H1 (cell line): ENCODE measurements at regions not wholly inside any gene's neighbourhood (a gene's known extent, or its start where the extent isn't known, plus 50 kb on each side); places are given as distances from the start of the nearest gene placed in this dataset.

ENCODE experiments used
- CTCF ChIA-PET: fragments of 300-600 bp; sonication (Branson Sonifier 250); formaldehyde crosslinking; loops from one replicate; lab custom pipeline; 2021; ENCODE audit not compliant: partially characterized antibody; lab: Charles Lee
- POLR2A ChIA-PET: fragments of 300-600 bp; sonication (Branson Sonifier 250); formaldehyde crosslinking; loops from one replicate; lab custom pipeline; 2021; ENCODE audit warnings: inconsistent platforms; ENCODE audit not compliant: partially characterized antibody; lab: Charles Lee
- DNase-seq, 2 experiments: peaks; one replicate each; pipeline versions ENCODE4 v3.0.0 to v3.0.0-alpha.2; 2010 to 2022; ENCODE audit warnings: low spot score in 2 of 2, low read depth in 1 of 2, mixed read lengths in 1 of 2
- FAIRE-seq: peaks from 2 replicates; lab custom pipeline; 2011; peaks lifted over from hg19 to GRCh38; lab: Jason Lieb, UNC
- H2AFZ ChIP-seq: 2 replicates; pipeline ENCODE4 v1.8.1; 2012; ENCODE audit warnings: low read length, inconsistent platforms
- H2AK5ac ChIP-seq: 2 replicates; pipeline ENCODE4 v1.6.1; 2013; ENCODE audit warnings: low read depth, low read length
- H2BK120ac ChIP-seq: replicated peaks from 2 replicates; pipeline ENCODE3; 2013; ENCODE audit warnings: low read depth, low read length, inconsistent platforms
- H2BK12ac ChIP-seq: 2 replicates; pipeline ENCODE4 v1.6.1; 2013; ENCODE audit warnings: low read depth, low read length
- H2BK15ac ChIP-seq: 2 replicates; pipeline ENCODE4 v1.6.1; 2013; ENCODE audit warnings: low read length
- H2BK20ac ChIP-seq: 2 replicates; pipeline ENCODE4 v1.6.1; 2013; ENCODE audit warnings: low read length
- H2BK5ac ChIP-seq: 2 replicates; pipeline ENCODE4 v1.6.1; 2013; ENCODE audit warnings: low read depth, low read length
- H3K14ac ChIP-seq: 2 replicates; pipeline ENCODE4 v1.6.1; 2013; ENCODE audit warnings: inconsistent platforms; ENCODE audit not compliant: insufficient read length
- H3K18ac ChIP-seq: 2 replicates; pipeline ENCODE4 v1.6.1; 2013; ENCODE audit warnings: low read length; ENCODE audit errors: extremely low read depth
- H3K23ac ChIP-seq: 2 replicates; pipeline ENCODE4 v1.6.1; 2013; ENCODE audit warnings: inconsistent platforms; ENCODE audit not compliant: insufficient read length
- H3K23me2 ChIP-seq: 2 replicates; pipeline ENCODE4 v1.6.1; 2013; ENCODE audit warnings: low read depth, low read length
- H3K27ac ChIP-seq: 2 replicates; pipeline ENCODE4 v1.6.1; 2011; ENCODE audit warnings: low read depth, low read length, inconsistent platforms
- H3K27me3 ChIP-seq, 4 experiments: replicated peaks in 1 of 4; 1 replicate in 1 of 4; 2 replicates in 3 of 4; pipeline versions ENCODE4 v1.6.1 to v1.8.1; 2011 to 2013; ENCODE audit warnings: low read length in 3 of 4, mild to moderate bottlenecking in 3 of 4, inconsistent platforms in 2 of 4, mixed read lengths in 2 of 4, moderate library complexity in 1 of 4; ENCODE audit not compliant: control insufficient read depth in 3 of 4, insufficient read depth in 3 of 4; ENCODE audit errors: extremely low read depth in 1 of 4
- H3K36me3 ChIP-seq, 4 experiments: 2 replicates each; pipeline versions ENCODE4 v1.6.1 to v1.8.1; 2011 to 2013; ENCODE audit warnings: mild to moderate bottlenecking in 4 of 4, low read length in 3 of 4, moderate library complexity in 2 of 4, control low read depth in 1 of 4, inconsistent platforms in 1 of 4; ENCODE audit not compliant: insufficient read depth in 4 of 4, control insufficient read depth in 2 of 4
- H3K4ac ChIP-seq: replicated peaks from 2 replicates; pipeline ENCODE3; 2013; ENCODE audit warnings: low read length, low read depth, mixed read lengths, inconsistent platforms; ENCODE audit not compliant: insufficient read length
- H3K4me1 ChIP-seq, 4 experiments: replicated peaks in 1 of 4; 1 replicate in 1 of 4; 2 replicates in 3 of 4; pipeline versions ENCODE4 v1.6.1 to v1.8.1; 2011 to 2013; ENCODE audit warnings: low read length in 3 of 4, inconsistent platforms in 2 of 4, mixed read lengths in 1 of 4; ENCODE audit not compliant: insufficient read depth in 4 of 4, control insufficient read depth in 3 of 4
- H3K4me2 ChIP-seq, 2 experiments: 2 replicates each; pipeline versions ENCODE4 v1.6.1 to v1.8.1; 2011 to 2013; ENCODE audit warnings: low read depth in 2 of 2, low read length in 2 of 2, control low read depth in 1 of 2, inconsistent platforms in 1 of 2, mild to moderate bottlenecking in 1 of 2; ENCODE audit not compliant: insufficient read depth in 1 of 2
- H3K4me3 ChIP-seq, 4 experiments: fragments of 200-600, 300-600 bp in 1 of 4; sonication (generic), shearing (Covaris generic), sonication (Bioruptor Twin) in 1 of 4; 2 replicates each; pipeline versions ENCODE4 v1.5.1 to v1.8.1; 2011 to 2016; ENCODE audit warnings: low read length in 4 of 4, low read depth in 3 of 4, control low read depth in 2 of 4, inconsistent platforms in 2 of 4, mild to moderate bottlenecking in 2 of 4, mixed read lengths in 1 of 4, moderate library complexity in 1 of 4; ENCODE audit not compliant: insufficient read depth in 2 of 4; ENCODE audit errors: extremely low read depth in 1 of 4
- H3K56ac ChIP-seq: replicated peaks from 2 replicates; pipeline ENCODE3; 2013; ENCODE audit warnings: low read depth, mild to moderate bottlenecking, mixed read lengths, low read length, inconsistent platforms; ENCODE audit not compliant: insufficient read length
- H3K79me1 ChIP-seq: 2 replicates; pipeline ENCODE4 v1.6.1; 2013; ENCODE audit warnings: low read depth, low read length, control low read depth
- H3K79me2 ChIP-seq, 2 experiments: 2 replicates each; pipeline versions ENCODE4 v1.6.1 to v1.8.1; 2012 to 2013; ENCODE audit warnings: low read length in 2 of 2, mild to moderate bottlenecking in 2 of 2, inconsistent platforms in 1 of 2; ENCODE audit not compliant: insufficient read depth in 2 of 2, control insufficient read depth in 1 of 2
- H3K9ac ChIP-seq, 4 experiments: replicated peaks in 1 of 4; 1 replicate in 1 of 4; 2 replicates in 3 of 4; pipeline versions ENCODE4 v1.6.1 to v1.8.1; 2011 to 2013; ENCODE audit warnings: low read depth in 3 of 4, low read length in 3 of 4, control low read depth in 2 of 4, mild to moderate bottlenecking in 2 of 4, moderate library complexity in 2 of 4, inconsistent platforms in 1 of 4; ENCODE audit errors: extremely low read depth in 1 of 4
- H3K9me3 ChIP-seq, 2 experiments: 2 replicates each; pipeline versions ENCODE4 v1.6.1 to v1.8.1; 2012 to 2013; ENCODE audit warnings: mild to moderate bottlenecking in 2 of 2, moderate library complexity in 2 of 2, control low read depth in 1 of 2, inconsistent platforms in 1 of 2, low read depth in 1 of 2, low read length in 1 of 2, mixed read lengths in 1 of 2; ENCODE audit not compliant: insufficient read depth in 2 of 2
- H4K20me1 ChIP-seq, 2 experiments: replicated peaks in 1 of 2; 2 replicates each; pipeline versions ENCODE3 to v1.8.1; 2011 to 2013; ENCODE audit warnings: inconsistent platforms in 2 of 2, low read length in 2 of 2, mild to moderate bottlenecking in 1 of 2; ENCODE audit not compliant: insufficient read depth in 2 of 2, control insufficient read depth in 1 of 2
- H4K5ac ChIP-seq: 2 replicates; pipeline ENCODE4 v1.6.1; 2013; ENCODE audit warnings: low read length, low read depth, mixed read lengths, inconsistent platforms; ENCODE audit not compliant: insufficient read length
- H4K8ac ChIP-seq: 2 replicates; pipeline ENCODE4 v1.8.0; 2013; ENCODE audit warnings: mild to moderate bottlenecking, moderate library complexity, low read length, inconsistent platforms; ENCODE audit not compliant: insufficient read depth; ENCODE audit errors: extremely low read depth
- H4K91ac ChIP-seq: replicated peaks from 2 replicates; pipeline ENCODE3; 2013; ENCODE audit warnings: low read length, mixed read lengths, inconsistent platforms; ENCODE audit not compliant: insufficient read length
- ASH2L ChIP-seq: fragments of 200-600, 300-600 bp; sonication (generic); IDR thresholded peaks from one replicate; pipeline ENCODE4 v1.7.1; 2017; ENCODE audit warnings: low read length
- BACH1 ChIP-seq: IDR thresholded peaks from 2 replicates; pipeline ENCODE4 v1.6.1; 2012; ENCODE audit warnings: low read length, improper control_type of control experiment
- CEBPB ChIP-seq: IDR thresholded peaks from 2 replicates; pipeline ENCODE4 v1.6.1; 2012; ENCODE audit warnings: low read depth, low read length
- CTBP2 ChIP-seq: IDR thresholded peaks from 2 replicates; pipeline ENCODE4 v1.7.0; 2011; ENCODE audit warnings: borderline replicate concordance, mild to moderate bottlenecking, moderate library complexity, mixed read lengths, low read length; ENCODE audit not compliant: insufficient read depth, insufficient read length
- EP300 ChIP-seq, 2 experiments: IDR thresholded peaks; 1 replicate in 1 of 2; 2 replicates in 1 of 2; pipeline ENCODE4 v1.6.1; 2011 to 2012; ENCODE audit warnings: low read depth in 2 of 2, low read length in 2 of 2, mild to moderate bottlenecking in 2 of 2, borderline replicate concordance in 1 of 2, inconsistent platforms in 1 of 2, moderate library complexity in 1 of 2
- FOSL1 ChIP-seq: IDR thresholded peaks from 2 replicates; pipeline ENCODE4 v1.6.1; 2011; ENCODE audit warnings: mild to moderate bottlenecking, low read depth, low read length, moderate library complexity; ENCODE audit not compliant: insufficient read depth
- NRF1 ChIP-seq: IDR thresholded peaks from 2 replicates; pipeline ENCODE4 v1.6.1; 2011; ENCODE audit warnings: mild to moderate bottlenecking, low read depth, low read length, improper control_type of control experiment
- PHF8 ChIP-seq: fragments of 200-600 bp; sonication (generic); conservative IDR thresholded peaks from 2 replicates; pipeline ENCODE4 v1.7.1; 2012; ENCODE audit warnings: low read depth, mild to moderate bottlenecking, inconsistent platforms, low read length, moderate library complexity
- POLR2AphosphoS5 ChIP-seq: IDR thresholded peaks from 2 replicates; pipeline ENCODE4 v1.6.1; 2011; ENCODE audit warnings: low read depth, low read length
- POU5F1 ChIP-seq: IDR thresholded peaks from 2 replicates; pipeline ENCODE4 v1.6.1; 2011; ENCODE audit warnings: low read depth, mild to moderate bottlenecking, low read length, moderate library complexity
- RAD21 ChIP-seq, 2 experiments: IDR thresholded peaks in 1 of 2; conservative IDR thresholded peaks in 1 of 2; 2 replicates each; pipeline ENCODE4 v1.6.1; 2011; ENCODE audit warnings: low read depth in 2 of 2, low read length in 2 of 2, improper control_type of control experiment in 1 of 2, inconsistent platforms in 1 of 2, mild to moderate bottlenecking in 1 of 2, moderate library complexity in 1 of 2
- SP2 ChIP-seq: IDR thresholded peaks from 2 replicates; pipeline ENCODE4 v1.6.1; 2012; ENCODE audit warnings: mild to moderate bottlenecking, low read length, inconsistent platforms
- TAF1 ChIP-seq: IDR thresholded peaks from 2 replicates; pipeline ENCODE4 v1.6.1; 2011; ENCODE audit warnings: mild to moderate bottlenecking, low read depth, low read length
- ZNF274 ChIP-seq: IDR thresholded peaks from 2 replicates; pipeline ENCODE4 v1.7.0; 2012; ENCODE audit warnings: low read length, borderline replicate concordance; ENCODE audit errors: extremely low read depth
- WGBS, 2 experiments: shearing (Covaris generic) in 1 of 2; methylation state at CpG; one replicate each; pipeline versions ENCODE4 v1.1.6 to v1.1.7; 2013 to 2015; ENCODE audit warnings: low lambda C conversion rate in 2 of 2, mixed read lengths in 2 of 2, inconsistent platforms in 1 of 2, low coverage in 1 of 2, missing lambda C conversion rate in 1 of 2; ENCODE audit not compliant: insufficient replicate concordance in 2 of 2, insufficient coverage in 1 of 2, insufficient read length in 1 of 2; ENCODE audit errors: extremely low coverage in 1 of 2, missing lambda C conversion rate in 1 of 2; 5-methylcytosine and 5-hydroxymethylcytosine counted together

DNA sequence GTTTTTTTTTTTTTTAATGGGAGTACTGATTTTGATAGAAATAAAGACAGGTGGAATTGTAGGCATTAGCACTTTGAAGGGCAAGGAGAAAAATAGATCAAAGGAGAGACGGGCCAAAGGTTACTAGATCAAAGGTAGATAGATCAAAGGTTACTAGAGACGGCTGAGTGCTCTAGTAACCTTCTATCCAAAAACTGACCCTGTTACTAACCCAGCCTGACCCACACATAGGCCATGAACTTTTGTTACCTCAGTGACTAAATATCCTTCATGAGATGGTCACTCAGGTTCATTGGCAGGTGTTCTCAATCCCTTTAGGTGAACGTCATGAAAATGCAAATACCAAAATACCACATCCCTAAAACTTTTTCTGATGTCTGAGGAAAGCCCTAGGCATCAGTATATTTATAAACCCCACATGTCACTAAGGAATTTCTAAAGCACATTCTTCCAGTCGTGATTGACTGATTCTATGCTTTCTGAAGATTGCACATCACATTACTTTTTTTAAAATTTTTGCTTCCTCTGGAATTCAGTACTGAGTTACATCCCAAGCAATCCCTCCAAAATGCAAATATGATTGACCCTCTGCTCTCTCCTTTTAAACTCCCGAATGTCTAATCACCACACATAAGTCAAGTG, 772.7 kb downstream of the BRINP1 start:
- H3K18ac ChIP-seq, result no peak overlapping the region
- CTCF ChIA-PET, result interaction anchor here (0.6 to 2.8 kb wide), 33 partner anchors 8 to 779 kb away, joined by 3 to 16 read pairs (median 3); no protein-coding TSS in a partner anchor
- no peak overlapping the region for H2AK5ac ChIP-seq
- H3K4me2 ChIP-seq, result no peak overlapping the region
- H3K9ac ChIP-seq, result no peak overlapping the region
- no peaks in the 10 kb centered on the region for H3K79me2 ChIP-seq
- FAIRE-seq (no peak), DNase-seq (no peak)
- no peaks in the 10 kb centered on the region for H4K20me1 ChIP-seq
- no peak overlapping the region for H3K14ac ChIP-seq
- H2BK120ac ChIP-seq, result no peak overlapping the region
- no peak overlapping the region for H2BK12ac ChIP-seq
- H3K4me1 ChIP-seq, result no peaks in the 10 kb centered on the region
- no peak overlapping the region for H4K91ac ChIP-seq
- WGBS, 2 experiments, result 82% methylated on average over 5 of the region's 5 CpGs; no CpG with 5 or more reads in 1 of the 2 experiments
- H3K79me1 ChIP-seq, result no peaks in the 10 kb centered on the region
- no peak overlapping the region for H4K8ac ChIP-seq
- no peaks in the 10 kb centered on the region for H3K27me3 ChIP-seq
- no peak overlapping the region for H2AFZ ChIP-seq
- POLR2A ChIA-PET, result interaction anchor here (0.7 kb wide), 1 partner anchor 9 kb away, joined by 3 read pairs; no protein-coding TSS in a partner anchor
- no peaks in the 10 kb centered on the region; the same call in 1 of the 2 replicates for H3K23me2 ChIP-seq
- H4K5ac ChIP-seq, result no peak overlapping the region
- H3K27ac ChIP-seq, result no peak overlapping the region
- H2BK5ac ChIP-seq, result no peak overlapping the region
- H3K4ac ChIP-seq, result no peak overlapping the region
- H3K4me3 ChIP-seq, result no peak overlapping the region
- H3K56ac ChIP-seq, result no peak overlapping the region
- H3K23ac ChIP-seq, result no peak overlapping the region
- no peak overlapping the region for H2BK15ac ChIP-seq
- H2BK20ac ChIP-seq, result no peak overlapping the region
- H3K9me3 ChIP-seq, result no peaks in the 10 kb centered on the region
- no peaks in the 10 kb centered on the region for H3K36me3 ChIP-seq
- TF ChIP-seq FOSL1 (no peak), POLR2AphosphoS5 (no peak), POU5F1 (no peak), ASH2L (no peak), SP2 (no peak), PHF8 (no peak), CTBP2 (no peak), BACH1 (no peak), CEBPB (no peak), NRF1 (no peak), RAD21 (IDR thresholded peaks at IDR 0.05 in 1 of 2, conservative IDR thresholded peaks at IDR 0.05 in 1 of 2; ENCODE audit: low read depth in 2 of 2, low read length in 2 of 2) (no peak), TAF1 (no peak), EP300 (IDR thresholded peaks at IDR 0.05; ENCODE audit: borderline replicate concordance in 1 of 2, low read depth in 2 of 2, low read length in 2 of 2) (no peak), ZNF274 (no peak)
